ENCODE measurements at regions not wholly inside any gene's neighbourhood (a gene's known extent, or its start where the extent isn't known, plus 50 kb on each side); places are given as distances from the start of the nearest gene placed in this dataset.

- TF ChIP-seq CTCF (IDR thresholded peaks at IDR 0.05; ENCODE audit: insufficient read depth, low read depth, low read length) (no peak), EZH2 (IDR thresholded peaks at IDR 0.05; ENCODE audit: insufficient read depth, low read length) (no peak)
Observed at GRCh38 chr2:217634871-217635270, 367.9 kb downstream of the TNS1 start.
